ENCODE measurements at regions not wholly inside any gene's neighbourhood (a gene's known extent, or its start where the extent isn't known, plus 50 kb on each side); places are given as distances from the start of the nearest gene placed in this dataset.

DNA sequence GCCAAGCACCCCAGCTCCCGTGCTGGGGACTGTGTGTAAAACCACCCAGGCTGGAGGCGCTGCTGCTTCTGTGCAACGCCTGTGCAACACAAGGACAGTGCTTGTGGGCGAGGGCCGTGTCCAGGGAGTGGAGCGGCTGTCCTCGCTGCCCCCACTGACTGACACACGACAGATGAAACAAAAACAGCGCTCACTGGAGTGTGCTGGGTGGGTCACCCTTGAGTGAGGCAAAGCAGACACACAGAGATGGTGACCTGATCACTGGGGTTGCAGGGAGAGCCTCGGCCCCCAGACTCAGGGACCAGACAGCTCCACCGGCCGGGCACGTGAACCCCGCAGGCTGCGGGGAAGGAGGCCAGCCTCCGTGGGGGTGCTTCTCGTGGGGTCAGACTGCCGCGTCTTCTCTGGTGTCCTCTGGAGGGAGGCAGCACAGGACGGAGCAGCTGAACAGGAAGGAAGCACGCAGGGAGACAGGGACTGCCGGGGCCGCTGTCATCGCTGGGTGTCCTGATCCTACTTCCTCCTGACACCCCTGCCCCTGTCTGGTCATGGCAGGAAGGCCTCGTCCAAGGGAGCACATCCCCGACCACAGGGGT is 75.9 kb upstream of the CST7 start:
- Histone ChIP-seq H2BK20ac (ENCODE audit: low read depth, low read length) (no peak overlapping the region), H2AK5ac (ENCODE audit: low read depth, low read length) (no peak overlapping the region), H3K4me2 (ENCODE audit: low read depth, low read length) (no peak overlapping the region), H4K91ac (ENCODE audit: insufficient read depth, low read depth, low read length) (no peak overlapping the region), H3K9me1 (ENCODE audit: insufficient read depth, low read length) (no peaks in the 10 kb centered on the region), H4K5ac (ENCODE audit: low read depth, low read length) (no peak overlapping the region), H2BK120ac (ENCODE audit: low read depth, low read length) (no peak overlapping the region), H2BK5ac (ENCODE audit: low read depth, low read length, poor library complexity, severe bottlenecking) (no peak overlapping the region), H3K79me1 (ENCODE audit: low read depth in 1 of 2, low read length in 2 of 2) (no peaks in the 10 kb centered on the region), H3K56ac (ENCODE audit: extremely low read depth, insufficient read depth, low read length) (no peak overlapping the region), H3K23ac (ENCODE audit: low read depth, low read length) (no peak overlapping the region), H3K27me3 (ENCODE audit: control insufficient read depth, insufficient read depth, low read length) (peaks cover 6% of the 10 kb centered on the region; the same call in 1 of the 2 replicates), H3K9ac (ENCODE audit: low read depth, low read length) (no peak overlapping the region), H3K4me3 (ENCODE audit: insufficient read depth, low read depth, low read length) (no peak overlapping the region), H2AFZ (replicated peaks; ENCODE audit: low read length, poor library complexity) (no peak overlapping the region), H3K9me3 (ENCODE audit: control insufficient read depth, insufficient read depth, low read length) (no peaks in the 10 kb centered on the region), H3K4ac (ENCODE audit: low read depth, low read length) (no peak overlapping the region), H2AK9ac (replicated peaks; ENCODE audit: low read depth, low read length, poor library complexity) (no peak overlapping the region), H2BK15ac (ENCODE audit: low read depth, low read length) (no peak overlapping the region), H3K14ac (replicated peaks; ENCODE audit: low read depth, low read length) (no peak overlapping the region), H3K36me3 (ENCODE audit: control insufficient read depth, insufficient read depth, low read length) (no peaks in the 10 kb centered on the region), H3K27ac (ENCODE audit: insufficient read depth, low read length) (no peak overlapping the region), H3K4me1 (ENCODE audit: control insufficient read depth, insufficient read depth, low read length) (no peaks in the 10 kb centered on the region), H4K8ac (ENCODE audit: low read depth in 2 of 2, low read length in 2 of 2) (no peak overlapping the region), H3K18ac (ENCODE audit: low read depth, low read length) (no peak overlapping the region), H4K20me1 (ENCODE audit: insufficient read depth, low read length) (no peaks in the 10 kb centered on the region)
- TF ChIP-seq, protein P1, sequence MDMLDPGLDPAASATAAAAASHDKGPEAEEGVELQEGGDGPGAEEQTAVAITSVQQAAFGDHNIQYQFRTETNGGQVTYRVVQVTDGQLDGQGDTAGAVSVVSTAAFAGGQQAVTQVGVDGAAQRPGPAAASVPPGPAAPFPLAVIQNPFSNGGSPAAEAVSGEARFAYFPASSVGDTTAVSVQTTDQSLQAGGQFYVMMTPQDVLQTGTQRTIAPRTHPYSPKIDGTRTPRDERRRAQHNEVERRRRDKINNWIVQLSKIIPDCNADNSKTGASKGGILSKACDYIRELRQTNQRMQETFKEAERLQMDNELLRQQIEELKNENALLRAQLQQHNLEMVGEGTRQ (IDR thresholded peaks at IDR 0.05; ENCODE audit: low read depth, low read length), result no peak
- no peak for TF ChIP-seq CEBPB (IDR thresholded peaks at IDR 0.05; ENCODE audit: low read depth, low read length)
- no peak for TF ChIP-seq FOS (IDR thresholded peaks at IDR 0.05; ENCODE audit: low read depth, low read length)
- no peak for TF ChIP-seq NFE2L2 (IDR thresholded peaks at IDR 0.05; ENCODE audit: low read depth, low read length)
- no peak for TF ChIP-seq RAD21 (IDR thresholded peaks at IDR 0.05; ENCODE audit: low read length)
- no peak for TF ChIP-seq RCOR1 (IDR thresholded peaks at IDR 0.05; ENCODE audit: insufficient replicate concordance, low read length)
- TF ChIP-seq RFX5 (IDR thresholded peaks at IDR 0.05; ENCODE audit: low read depth, low read length), result no peak
- ATAC-seq (ENCODE audit: low read depth), result no peak
- ChIA-PET POLR2A (ENCODE audit: unreplicated experiment) (no interaction called here), CTCF (no interaction called here)
- no TSS peak for BruUV-seq (replicated peaks)
- dilution Hi-C loops (cut with HindIII; ENCODE audit: low sequenced_read_pairs, unreplicated experiment), result no loop called here
- DNase-seq, result no peak
- in situ Hi-C loops (cut with MboI; ENCODE audit: low sequenced_read_pairs), result no loop called here
- intact Hi-C loops (cut with micrococcal nuclease), result no loop called here
- WGBS, 2 experiments (ENCODE audit: extremely low coverage in 2 of 2, insufficient read length in 1 of 2), result 81% methylated on average over 10 of the region's 26 CpGs; no CpG with 5 or more reads in 1 of the 2 experiments
